HUES6 (cell line): ENCODE measurements at regions not wholly inside any gene's neighbourhood (a gene's known extent, or its start where the extent isn't known, plus 50 kb on each side); places are given as distances from the start of the nearest gene placed in this dataset.
"Not testable (repeated sequence)": the region's sequence is repeated elsewhere in the genome, so short reads cannot be mapped to it uniquely, and the experiment has no call there.

Experiments
- H3K27ac ChIP-seq: 2 replicates; pipeline ENCODE4 v1.7.0; 2013; ENCODE audit warnings: low read depth, mild to moderate bottlenecking, low read length, inconsistent platforms
- H3K27me3 ChIP-seq: 2 replicates; pipeline ENCODE4 v1.6.1; 2013; ENCODE audit warnings: low read length; ENCODE audit not compliant: control insufficient read depth, insufficient read depth
- H3K36me3 ChIP-seq: 2 replicates; pipeline ENCODE4 v1.6.1; 2013; ENCODE audit warnings: low read length; ENCODE audit not compliant: control insufficient read depth, insufficient read depth
- H3K4me1 ChIP-seq: 2 replicates; pipeline ENCODE4 v1.6.1; 2013; ENCODE audit warnings: low read length; ENCODE audit not compliant: control insufficient read depth, insufficient read depth
- H3K4me3 ChIP-seq: 2 replicates; pipeline ENCODE4 v1.5.1; 2013; ENCODE audit warnings: low read depth, low read length
- H3K9ac ChIP-seq: one replicate; pipeline ENCODE4 v1.6.1; 2013; ENCODE audit warnings: mild to moderate bottlenecking, low read length
- H3K9me3 ChIP-seq: 2 replicates; pipeline ENCODE4 v1.6.1; 2013; ENCODE audit warnings: low read depth, low read length; ENCODE audit not compliant: control insufficient read depth, insufficient read depth

DNA sequence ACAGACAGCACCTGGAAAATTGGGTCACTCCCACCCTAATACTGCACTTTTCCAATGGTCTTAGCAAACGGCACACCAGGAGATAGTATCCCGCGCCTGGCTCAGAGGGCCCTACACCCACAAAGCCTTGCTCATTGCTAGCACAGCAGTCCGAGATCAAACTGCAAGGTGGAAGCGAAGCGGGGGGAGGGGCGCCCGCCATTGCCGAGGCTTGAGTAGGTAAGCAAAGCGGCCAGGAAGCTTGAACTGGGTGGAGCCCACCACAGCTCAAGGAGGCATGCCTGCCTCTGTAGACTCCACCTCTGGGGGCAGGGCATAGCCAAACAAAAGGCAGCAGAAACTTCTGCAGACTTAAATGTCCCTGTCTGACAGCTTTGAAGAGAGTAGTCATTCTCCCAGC lies 1100.0 kb downstream of the CDH8 start:
- not testable (repeated sequence) for H3K27ac ChIP-seq, H3K9ac ChIP-seq, H3K4me3 ChIP-seq, H3K27me3 ChIP-seq, H3K9me3 ChIP-seq, H3K36me3 ChIP-seq, H3K4me1 ChIP-seq

DNA sequence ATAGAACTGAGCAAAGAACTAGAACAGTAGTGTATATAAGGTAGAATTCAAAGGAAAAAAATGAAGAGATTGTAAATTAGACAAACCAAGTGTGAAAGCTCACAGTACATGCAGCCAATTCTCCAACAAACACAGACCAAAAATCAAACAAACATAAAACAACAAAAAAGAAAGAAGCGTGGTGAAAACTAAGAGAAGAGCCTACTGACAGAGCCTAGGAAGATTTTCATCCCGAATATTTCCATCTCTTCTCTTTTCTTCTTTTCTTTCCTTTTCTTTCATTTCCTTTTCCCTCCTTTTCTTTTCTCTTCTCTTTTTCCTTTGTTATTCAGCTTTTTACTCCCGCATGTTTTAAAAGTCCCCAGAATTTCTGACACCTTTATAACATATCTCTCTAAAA lies 1103.6 kb downstream of the CDH8 start:
- no peak overlapping the region for H3K9ac ChIP-seq

DNA sequence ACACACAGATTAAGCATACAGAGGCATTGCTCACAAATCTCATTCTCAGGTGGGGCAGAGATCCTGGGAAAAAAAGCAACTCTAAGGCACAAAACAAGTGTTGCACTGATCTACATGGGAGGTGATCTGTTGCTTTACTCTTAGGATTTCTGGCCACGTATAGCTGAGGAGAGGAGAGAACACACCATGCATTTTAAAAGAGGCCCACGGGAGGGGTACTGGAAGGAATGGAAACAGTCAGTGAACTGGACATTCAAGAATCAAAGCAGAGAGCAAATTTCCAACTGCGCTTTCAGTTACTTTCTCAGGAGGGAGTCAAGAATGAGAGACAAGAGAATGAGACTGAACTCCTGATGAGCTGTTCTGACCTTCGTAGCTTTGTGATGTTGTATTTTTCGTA lies 1105.9 kb downstream of the CDH8 start:
- Histone ChIP-seq H3K9me3 (no peaks in the 10 kb centered on the region), H3K27ac (no peak overlapping the region), H3K36me3 (no peaks in the 10 kb centered on the region), H3K4me1 (no peaks in the 10 kb centered on the region), H3K4me3 (no peak overlapping the region), H3K9ac (no peak overlapping the region), H3K27me3 (no peaks in the 10 kb centered on the region)

More for the DNA sequence above, 1103.6 kb downstream of the CDH8 start:
- no peaks in the 10 kb centered on the region for H3K9me3 ChIP-seq
- no peak overlapping the region for H3K27ac ChIP-seq
- no peaks in the 10 kb centered on the region for H3K4me1 ChIP-seq
- H3K4me3 ChIP-seq = no peak overlapping the region
- H3K36me3 ChIP-seq = no peaks in the 10 kb centered on the region
- H3K27me3 ChIP-seq = no peaks in the 10 kb centered on the region

DNA sequence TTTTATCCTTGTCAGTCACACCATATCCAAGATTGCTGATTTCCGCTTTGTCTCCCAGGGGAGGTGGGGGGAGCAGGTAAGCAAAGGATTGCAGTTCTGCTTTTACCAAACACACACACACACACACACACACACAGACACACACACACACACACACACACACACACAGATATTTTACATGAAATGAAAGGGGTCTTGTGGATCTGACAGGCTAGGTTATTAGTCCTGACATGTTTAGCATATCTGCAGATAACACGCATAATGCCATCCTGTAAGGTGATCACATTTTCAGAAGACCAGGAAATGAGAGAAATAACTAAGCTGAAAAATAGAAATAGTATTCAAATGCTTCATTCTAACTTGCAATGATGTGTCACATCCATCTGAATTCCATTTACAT lies 1113.3 kb downstream of the CDH8 start:
- Histone ChIP-seq H3K27me3 (no peaks in the 10 kb centered on the region), H3K36me3 (no peaks in the 10 kb centered on the region), H3K27ac (no peak overlapping the region), H3K4me1 (no peaks in the 10 kb centered on the region), H3K4me3 (no peak overlapping the region), H3K9me3 (no peaks in the 10 kb centered on the region), H3K9ac (no peak overlapping the region)

DNA sequence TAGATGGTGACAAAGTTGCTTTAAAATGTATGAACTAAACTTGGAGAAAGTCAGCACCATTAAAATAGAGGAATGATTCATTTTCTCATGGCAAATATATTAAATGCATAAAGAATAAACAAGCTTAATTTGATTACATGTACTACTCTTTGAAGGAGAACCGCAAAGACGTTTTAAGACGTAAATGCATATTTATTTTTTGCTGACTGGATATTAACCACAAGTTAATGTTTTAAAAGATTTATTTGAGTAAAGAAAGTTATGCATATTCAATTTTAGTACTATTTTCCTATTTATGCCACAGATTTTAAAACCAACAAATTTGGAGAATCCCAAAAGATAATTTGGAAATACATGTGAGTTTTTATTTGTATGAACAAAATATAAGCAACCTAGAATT lies 1121.9 kb downstream of the CDH8 start:
- H3K27ac ChIP-seq = no peak overlapping the region
- no peak overlapping the region for H3K4me3 ChIP-seq
- no peaks in the 10 kb centered on the region for H3K9me3 ChIP-seq
- H3K36me3 ChIP-seq = no peaks in the 10 kb centered on the region
- H3K27me3 ChIP-seq = no peaks in the 10 kb centered on the region
- H3K9ac ChIP-seq = no peak overlapping the region
- no peaks in the 10 kb centered on the region for H3K4me1 ChIP-seq

DNA sequence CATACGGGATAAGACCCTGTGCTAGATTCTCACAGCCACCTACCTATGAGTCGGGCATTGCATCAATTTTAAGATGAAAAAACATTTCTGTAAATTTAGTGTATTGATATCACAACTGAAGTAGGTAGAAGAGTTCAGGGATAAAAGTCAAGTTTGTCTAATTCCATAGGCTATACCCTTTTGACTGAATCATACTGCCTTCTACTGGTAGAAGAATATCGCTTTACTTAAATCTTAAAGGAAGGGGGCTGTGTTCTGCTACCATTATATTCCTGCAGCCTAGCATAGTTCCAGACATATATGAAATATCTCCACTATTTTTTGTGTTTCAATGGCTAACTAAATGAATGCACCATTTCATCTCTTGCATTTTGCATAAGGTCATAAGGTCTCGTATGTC lies 1128.6 kb downstream of the CDH8 start:
- no peak overlapping the region for H3K4me3 ChIP-seq
- H3K9me3 ChIP-seq = no peaks in the 10 kb centered on the region
- no peak overlapping the region for H3K27ac ChIP-seq
- no peak overlapping the region for H3K9ac ChIP-seq
- H3K4me1 ChIP-seq = no peaks in the 10 kb centered on the region
- no peaks in the 10 kb centered on the region for H3K27me3 ChIP-seq
- H3K36me3 ChIP-seq = no peaks in the 10 kb centered on the region

DNA sequence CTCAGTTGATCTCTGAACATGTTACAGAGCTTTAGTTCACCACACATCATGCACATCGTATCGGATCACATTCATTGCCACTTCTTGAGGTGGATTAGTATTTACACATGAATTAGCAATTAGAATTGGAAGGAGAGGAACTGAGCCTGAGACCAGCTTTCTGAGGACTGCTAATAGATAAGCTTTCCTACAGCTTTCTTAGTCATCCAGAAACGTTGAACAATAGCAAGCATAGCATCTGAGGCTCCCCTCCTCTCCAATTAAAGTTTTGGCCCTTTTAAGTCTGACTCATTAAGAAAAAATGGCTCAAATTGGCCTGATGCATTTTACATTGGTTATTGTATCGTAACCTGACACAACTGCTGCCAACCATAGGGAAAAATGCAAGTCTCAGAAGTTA lies 1130.4 kb downstream of the CDH8 start:
- H3K4me1 ChIP-seq = no peaks in the 10 kb centered on the region
- no peaks in the 10 kb centered on the region for H3K27me3 ChIP-seq
- H3K27ac ChIP-seq = no peak overlapping the region
- H3K4me3 ChIP-seq = no peak overlapping the region
- no peaks in the 10 kb centered on the region for H3K36me3 ChIP-seq
- H3K9me3 ChIP-seq = no peaks in the 10 kb centered on the region
- H3K9ac ChIP-seq = no peak overlapping the region

DNA sequence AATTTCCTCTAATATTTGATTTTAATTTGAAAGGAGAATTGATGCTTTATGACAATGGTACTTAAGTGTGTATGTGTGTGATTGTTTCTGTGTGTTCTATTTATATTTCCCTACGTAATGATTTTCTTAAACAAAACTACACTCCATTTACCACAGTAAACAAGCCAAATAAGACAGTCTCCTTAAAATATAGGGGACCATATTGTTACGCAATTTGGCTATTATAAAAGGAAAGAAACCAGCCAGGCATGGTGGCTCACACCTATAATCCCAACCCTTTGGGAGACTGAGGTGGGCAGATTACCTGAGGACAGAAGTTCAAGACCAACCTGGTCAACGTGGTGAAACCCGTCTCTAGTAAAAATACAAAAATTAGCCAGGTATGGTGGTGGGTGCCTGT lies 1134.1 kb downstream of the CDH8 start:
- no peaks in the 10 kb centered on the region for H3K36me3 ChIP-seq
- H3K27me3 ChIP-seq = no peaks in the 10 kb centered on the region
- no peaks in the 10 kb centered on the region for H3K9me3 ChIP-seq
- H3K9ac ChIP-seq = no peak overlapping the region
- no peaks in the 10 kb centered on the region for H3K4me1 ChIP-seq
- no peak overlapping the region for H3K4me3 ChIP-seq
- H3K27ac ChIP-seq = no peak overlapping the region

DNA sequence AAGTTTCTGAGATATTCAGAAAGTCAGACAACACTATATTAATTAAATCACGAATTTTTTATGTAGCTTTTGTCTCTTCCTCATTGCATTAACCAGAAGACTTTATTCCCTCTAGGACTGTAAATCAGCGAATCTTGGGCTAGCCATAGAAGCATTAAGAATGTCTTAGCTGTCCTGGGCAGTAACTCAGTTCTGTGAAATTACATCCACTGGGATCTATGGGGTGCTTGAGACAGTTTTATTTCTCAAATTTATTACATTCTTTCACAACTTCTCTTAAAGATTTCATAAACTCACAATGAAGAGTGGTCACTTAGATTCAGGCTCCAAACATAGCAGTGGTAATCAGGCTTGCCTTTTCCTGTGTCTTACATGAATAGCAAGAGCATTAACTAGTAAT lies 1153.4 kb downstream of the CDH8 start:
- H3K27ac ChIP-seq = no peak overlapping the region
- H3K4me1 ChIP-seq = no peaks in the 10 kb centered on the region
- H3K9me3 ChIP-seq = peaks cover 4% of the 10 kb centered on the region; the same call in 1 of the 2 replicates
- no peak overlapping the region for H3K9ac ChIP-seq
- H3K27me3 ChIP-seq = no peaks in the 10 kb centered on the region
- H3K36me3 ChIP-seq = no peaks in the 10 kb centered on the region
- no peak overlapping the region for H3K4me3 ChIP-seq

DNA sequence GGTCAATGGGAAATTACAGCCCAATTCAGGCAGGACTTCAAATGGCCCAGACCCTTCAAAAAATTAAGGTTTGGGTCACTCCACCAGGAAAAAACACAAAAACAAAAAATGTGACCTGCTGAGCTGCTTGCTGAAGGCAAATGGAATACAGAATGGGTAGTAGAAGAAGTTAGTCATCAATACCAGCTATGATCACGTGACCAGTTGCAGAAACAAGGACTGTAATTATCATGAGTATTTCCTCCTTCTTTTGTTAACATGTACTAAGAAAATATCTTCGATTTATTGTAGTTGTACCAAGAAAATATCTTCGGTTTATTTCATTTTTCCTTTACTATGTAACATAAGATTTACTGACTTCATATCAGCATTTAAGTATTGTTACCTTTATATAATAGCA lies 1183.6 kb downstream of the CDH8 start:
- Histone ChIP-seq H3K9ac (no peak overlapping the region), H3K4me1 (no peaks in the 10 kb centered on the region), H3K27me3 (no peaks in the 10 kb centered on the region), H3K4me3 (no peak overlapping the region), H3K27ac (no peak overlapping the region), H3K9me3 (no peaks in the 10 kb centered on the region), H3K36me3 (no peaks in the 10 kb centered on the region)

DNA sequence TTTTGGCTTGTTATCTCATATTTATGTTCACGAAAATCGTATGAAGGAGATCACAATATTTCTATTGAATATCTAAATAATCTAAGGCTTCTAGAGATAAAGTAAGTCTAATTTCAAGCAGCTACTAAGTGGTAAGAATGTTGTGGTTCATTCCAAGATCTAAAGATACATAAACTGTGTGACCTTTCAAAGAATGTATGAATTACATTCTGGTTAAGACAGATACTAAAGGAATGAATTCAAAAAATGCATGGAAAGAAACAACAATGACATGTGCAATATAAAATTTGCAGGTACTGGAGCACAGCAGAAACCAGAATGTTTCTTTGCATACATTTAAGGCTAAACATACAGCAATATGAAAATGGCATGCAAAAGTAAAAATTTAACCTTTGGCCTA lies 1214.6 kb downstream of the CDH8 start:
- Histone ChIP-seq H3K9ac (no peak overlapping the region), H3K27ac (no peak overlapping the region), H3K4me1 (no peaks in the 10 kb centered on the region), H3K9me3 (no peaks in the 10 kb centered on the region), H3K4me3 (no peak overlapping the region), H3K36me3 (no peaks in the 10 kb centered on the region), H3K27me3 (no peaks in the 10 kb centered on the region)

DNA sequence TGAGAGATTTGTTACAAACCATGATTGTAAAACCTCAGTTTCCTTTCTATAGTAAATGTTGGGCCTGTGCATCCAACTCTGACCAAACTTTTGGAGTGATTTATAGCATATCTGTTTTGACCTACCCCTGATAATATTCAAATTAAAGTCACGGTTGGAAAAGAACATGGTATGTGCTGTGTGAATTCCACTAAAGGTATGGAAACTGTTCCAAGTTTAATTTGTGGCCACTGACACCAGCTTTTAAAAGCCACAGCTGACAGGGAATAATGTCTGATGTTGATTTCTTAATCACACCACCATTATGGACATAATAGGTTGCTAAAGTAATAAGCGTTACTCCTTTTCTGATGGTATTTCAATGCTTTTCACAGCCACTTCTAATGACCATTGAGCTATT lies 1215.9 kb downstream of the CDH8 start:
- no peak overlapping the region for H3K27ac ChIP-seq
- no peaks in the 10 kb centered on the region for H3K36me3 ChIP-seq
- no peaks in the 10 kb centered on the region for H3K9me3 ChIP-seq
- no peaks in the 10 kb centered on the region for H3K4me1 ChIP-seq
- no peak overlapping the region for H3K4me3 ChIP-seq
- H3K27me3 ChIP-seq = no peaks in the 10 kb centered on the region
- no peak overlapping the region for H3K9ac ChIP-seq
